ENCODE measurements at regions not wholly inside any gene's neighbourhood (a gene's known extent, or its start where the extent isn't known, plus 50 kb on each side); places are given as distances from the start of the nearest gene placed in this dataset.
"Not testable (repeated sequence)": the region's sequence is repeated elsewhere in the genome, so short reads cannot be mapped to it uniquely, and the experiment has no call there.

GRCh38 chr13:69044629-69045028 is 1063.0 kb upstream of the ATXN8OS start:
- no peak for DNase-seq

GRCh38 chr13:69040898-69041297 is 1066.7 kb upstream of the ATXN8OS start:
- no peak for DNase-seq

- no peak for DNase-seq
These were observed 1071.9 kb upstream of the ATXN8OS start for GRCh38 chr13:69035771-69036170.

- no peak for DNase-seq
These were observed 1078.7 kb upstream of the ATXN8OS start for GRCh38 chr13:69028936-69029335.

GRCh38 chr13:69020120-69020519 is 1087.5 kb upstream of the ATXN8OS start:
- no peak for DNase-seq

- not testable (repeated sequence) for DNase-seq
These were observed 1089.5 kb upstream of the ATXN8OS start for GRCh38 chr13:69018173-69018572.

GRCh38 chr13:69010789-69011188 is 1096.8 kb upstream of the ATXN8OS start:
- no peak for DNase-seq

- no peak for DNase-seq
These were observed 1099.1 kb upstream of the ATXN8OS start for GRCh38 chr13:69008499-69008898.

GRCh38 chr13:68998056-68998455 is 1109.6 kb upstream of the ATXN8OS start:
- DNase-seq, result no peak

GRCh38 chr13:68996668-68997025 is 1111.0 kb upstream of the ATXN8OS start:
- DNase-seq, result no peak

- DNase-seq, result no peak
These were observed 1111.5 kb upstream of the ATXN8OS start for GRCh38 chr13:68995972-68996667.

GRCh38 chr13:68993154-68993553 is 1114.5 kb upstream of the ATXN8OS start:
- DNase-seq, result no peak

- no peak for DNase-seq
These were observed 1119.5 kb upstream of the ATXN8OS start for GRCh38 chr13:68988176-68988575.

GRCh38 chr13:68987585-68987984 is 1120.0 kb upstream of the ATXN8OS start:
- no peak for DNase-seq

GRCh38 chr13:68984688-68985319 is 1122.8 kb upstream of the ATXN8OS start:
- no peak for DNase-seq

- no peak for DNase-seq
These were observed 1124.5 kb upstream of the ATXN8OS start for GRCh38 chr13:68982961-68983619.

- DNase-seq, result no peak
These were observed 1131.3 kb upstream of the ATXN8OS start for GRCh38 chr13:68976287-68976686.

- DNase-seq, result no peak
These were observed 1137.1 kb upstream of the ATXN8OS start for GRCh38 chr13:68970532-68970931.

- no peak for DNase-seq
These were observed 1159.0 kb upstream of the ATXN8OS start for GRCh38 chr13:68948586-68948985.

- DNase-seq, result no peak
These were observed 1163.4 kb upstream of the ATXN8OS start for GRCh38 chr13:68944272-68944671.

GRCh38 chr13:68940049-68940448 is 1167.6 kb upstream of the ATXN8OS start:
- no peak for DNase-seq

- DNase-seq, result no peak
These were observed 1169.0 kb upstream of the ATXN8OS start for GRCh38 chr13:68938639-68939038.

GRCh38 chr13:68929075-68929745 is 1178.4 kb upstream of the ATXN8OS start:
- DNase-seq, result no peak

Data from fibroblast of skin of right quadriceps (primary cell).